Endothelial cell of umbilical vein (primary cell): ENCODE measurements at regions not wholly inside any gene's neighbourhood (a gene's known extent, or its start where the extent isn't known, plus 50 kb on each side); places are given as distances from the start of the nearest gene placed in this dataset.

Source experiments
- EZH2 ChIP-seq: IDR thresholded peaks from 2 replicates; pipeline ENCODE4 v1.6.1; 2012; ENCODE audit warnings: borderline replicate concordance, low read depth, mild to moderate bottlenecking, moderate library complexity, low read length, inconsistent platforms; ENCODE audit not compliant: severe bottlenecking
- POLR2AphosphoS5 ChIP-seq: IDR thresholded peaks from 2 replicates; pipeline ENCODE4 v1.6.1; 2012; ENCODE audit warnings: low read depth, mild to moderate bottlenecking, control low read depth, low read length, moderate library complexity; ENCODE audit not compliant: insufficient read depth
- TF ChIP-seq, protein P1 (sequence below), 2 donors: IDR thresholded peaks; 1 replicate in 1 of 2; 2 replicates in 1 of 2; pipeline ENCODE4 v1.5.1; 2011; ENCODE audit warnings: low read length in 2 of 2, mild to moderate bottlenecking in 2 of 2, moderate library complexity in 2 of 2, control low read depth in 1 of 2, inconsistent platforms in 1 of 2, low read depth in 1 of 2; ENCODE audit not compliant: insufficient read depth in 1 of 2; ENCODE audit errors: extremely low read depth in 1 of 2
- TF ChIP-seq, protein P2 (sequence below): IDR thresholded peaks from 2 replicates; pipeline ENCODE4 v1.6.1; 2011; ENCODE audit not compliant: insufficient read depth, insufficient read length

DNA sequence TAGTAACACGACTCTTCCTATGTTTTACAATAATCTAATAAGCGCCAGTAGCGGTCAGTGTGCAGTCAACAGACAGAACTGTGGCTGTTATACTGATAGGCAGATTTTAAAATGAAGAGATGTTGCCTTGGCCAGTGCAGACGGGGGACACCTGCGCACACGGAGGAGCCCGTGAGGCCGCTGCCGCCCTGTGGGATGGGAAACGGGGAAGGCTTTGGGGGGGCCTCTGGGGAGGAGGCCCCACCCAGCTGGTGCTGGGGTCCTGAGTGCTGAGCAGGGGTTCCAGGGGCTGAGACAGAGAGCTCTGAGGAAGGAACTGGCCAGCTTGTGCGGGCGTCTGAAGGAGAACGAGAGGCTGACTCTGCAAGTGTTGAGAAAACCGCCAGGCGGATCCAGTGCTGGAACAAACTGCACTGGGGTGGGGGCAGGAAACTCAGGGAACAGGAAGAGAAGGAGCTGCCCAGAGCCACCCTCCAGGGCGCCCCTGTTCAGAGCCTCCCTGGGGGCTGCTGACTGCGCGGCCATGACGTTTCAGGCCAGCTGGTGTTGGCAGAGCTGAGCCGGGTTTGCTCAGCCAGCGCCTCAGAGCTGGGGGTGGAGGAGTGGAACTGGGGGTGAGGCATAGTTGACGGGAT is 426.4 kb downstream of the TCERG1L start:
- TF ChIP-seq, protein P1, sequence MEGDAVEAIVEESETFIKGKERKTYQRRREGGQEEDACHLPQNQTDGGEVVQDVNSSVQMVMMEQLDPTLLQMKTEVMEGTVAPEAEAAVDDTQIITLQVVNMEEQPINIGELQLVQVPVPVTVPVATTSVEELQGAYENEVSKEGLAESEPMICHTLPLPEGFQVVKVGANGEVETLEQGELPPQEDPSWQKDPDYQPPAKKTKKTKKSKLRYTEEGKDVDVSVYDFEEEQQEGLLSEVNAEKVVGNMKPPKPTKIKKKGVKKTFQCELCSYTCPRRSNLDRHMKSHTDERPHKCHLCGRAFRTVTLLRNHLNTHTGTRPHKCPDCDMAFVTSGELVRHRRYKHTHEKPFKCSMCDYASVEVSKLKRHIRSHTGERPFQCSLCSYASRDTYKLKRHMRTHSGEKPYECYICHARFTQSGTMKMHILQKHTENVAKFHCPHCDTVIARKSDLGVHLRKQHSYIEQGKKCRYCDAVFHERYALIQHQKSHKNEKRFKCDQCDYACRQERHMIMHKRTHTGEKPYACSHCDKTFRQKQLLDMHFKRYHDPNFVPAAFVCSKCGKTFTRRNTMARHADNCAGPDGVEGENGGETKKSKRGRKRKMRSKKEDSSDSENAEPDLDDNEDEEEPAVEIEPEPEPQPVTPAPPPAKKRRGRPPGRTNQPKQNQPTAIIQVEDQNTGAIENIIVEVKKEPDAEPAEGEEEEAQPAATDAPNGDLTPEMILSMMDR (IDR thresholded peaks at IDR 0.05; ENCODE audit: extremely low read depth in 1 of 2, insufficient read depth in 1 of 2, low read depth in 1 of 2, low read length in 2 of 2): no peak
- TF ChIP-seq, protein P2, sequence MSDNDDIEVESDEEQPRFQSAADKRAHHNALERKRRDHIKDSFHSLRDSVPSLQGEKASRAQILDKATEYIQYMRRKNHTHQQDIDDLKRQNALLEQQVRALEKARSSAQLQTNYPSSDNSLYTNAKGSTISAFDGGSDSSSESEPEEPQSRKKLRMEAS: no peak
- TF ChIP-seq EZH2 (no peak), POLR2AphosphoS5 (no peak)
